Loucy (cell line): ENCODE measurements at regions not wholly inside any gene's neighbourhood (a gene's known extent, or its start where the extent isn't known, plus 50 kb on each side); places are given as distances from the start of the nearest gene placed in this dataset.

Experiments used
- H2AFZ ChIP-seq: fragments of 200-600 bp; sonication (generic); 2 replicates; pipeline ENCODE4 v1.6.0; 2016; ENCODE audit warnings: antibody characterized with exemption, mild to moderate bottlenecking, low read length, moderate library complexity
- H3F3A ChIP-seq: fragments of 200-600 bp; 2 replicates; pipeline ENCODE4 v1.6.0; 2016; ENCODE audit warnings: antibody characterized with exemption, low read depth, mild to moderate bottlenecking
- H3K27me3 ChIP-seq: fragments of 200-600 bp; sonication (generic); 2 replicates; pipeline ENCODE4 v1.6.1; 2014; ENCODE audit warnings: low read length, mild to moderate bottlenecking; ENCODE audit not compliant: insufficient read depth, poor library complexity, severe bottlenecking
- H3K36me3 ChIP-seq: fragments of 200-600 bp; sonication (generic); 2 replicates; pipeline ENCODE4 v1.6.1; 2016; ENCODE audit warnings: low read length; ENCODE audit not compliant: insufficient read depth
- H3K4me1 ChIP-seq: fragments of 200-600 bp; sonication (generic); 2 replicates; pipeline ENCODE4 v1.5.1; 2014; ENCODE audit warnings: low read length, mild to moderate bottlenecking; ENCODE audit not compliant: insufficient read depth, poor library complexity, severe bottlenecking
- H3K4me2 ChIP-seq: fragments of 200-600 bp; sonication (generic); 2 replicates; pipeline ENCODE4 v1.6.0; 2014; ENCODE audit warnings: antibody characterized with exemption, low read length, low read depth, mild to moderate bottlenecking; ENCODE audit not compliant: poor library complexity, severe bottlenecking
- H3K4me3 ChIP-seq: fragments of 200-600 bp; sonication (generic); 2 replicates; pipeline ENCODE4 v1.5.1; 2014; ENCODE audit warnings: low read length, mild to moderate bottlenecking, mixed read lengths; ENCODE audit not compliant: poor library complexity, severe bottlenecking
- H3K79me2 ChIP-seq: fragments of 200-600 bp; sonication (generic); 2 replicates; pipeline ENCODE4 v1.6.1; 2014; ENCODE audit warnings: low read length; ENCODE audit not compliant: insufficient read depth
- H3K9ac ChIP-seq: fragments of 200-600 bp; sonication (generic); 2 replicates; pipeline ENCODE4 v1.6.0; 2014; ENCODE audit warnings: mild to moderate bottlenecking, low read depth, low read length, moderate library complexity; ENCODE audit not compliant: poor library complexity, severe bottlenecking
- H3K9me2 ChIP-seq: fragments of 200-600 bp; sonication (generic); replicated peaks from 2 replicates; pipeline ENCODE4 v1.6.1; 2016; ENCODE audit warnings: low read depth, low read length, mixed read lengths
- H3K9me3 ChIP-seq: fragments of 200-600 bp; sonication (generic); 2 replicates; pipeline ENCODE4 v1.6.1; 2014; ENCODE audit warnings: mild to moderate bottlenecking, antibody characterized with exemption, low read length, low read depth; ENCODE audit not compliant: insufficient read depth
- H4K20me1 ChIP-seq: fragments of 200-600 bp; sonication (generic); 2 replicates; pipeline ENCODE4 v1.6.0; 2014; ENCODE audit warnings: antibody characterized with exemption, low read length, mild to moderate bottlenecking; ENCODE audit not compliant: insufficient read depth, poor library complexity, severe bottlenecking
- CTCF ChIP-seq: fragments of 200-600 bp; sonication (generic); conservative IDR thresholded peaks from 2 replicates; pipeline ENCODE4 v1.5.1; 2014; ENCODE audit warnings: mild to moderate bottlenecking, antibody characterized with exemption, low read length
- EZH2phosphoT487 ChIP-seq: fragments of 200-600 bp; IDR thresholded peaks from 2 replicates; pipeline ENCODE4 v1.6.1; 2018; ENCODE audit warnings: antibody characterized with exemption, mild to moderate bottlenecking, moderate library complexity, borderline replicate concordance

GRCh38 chr16:55968221-55968620 lies 93.0 kb upstream of the CES5A start:
- TF ChIP-seq CTCF, result no peak
- TF ChIP-seq EZH2phosphoT487, result no peak
- H3F3A ChIP-seq, result no peaks in the 10 kb centered on the region
- H2AFZ ChIP-seq, result no peak overlapping the region

DNA sequence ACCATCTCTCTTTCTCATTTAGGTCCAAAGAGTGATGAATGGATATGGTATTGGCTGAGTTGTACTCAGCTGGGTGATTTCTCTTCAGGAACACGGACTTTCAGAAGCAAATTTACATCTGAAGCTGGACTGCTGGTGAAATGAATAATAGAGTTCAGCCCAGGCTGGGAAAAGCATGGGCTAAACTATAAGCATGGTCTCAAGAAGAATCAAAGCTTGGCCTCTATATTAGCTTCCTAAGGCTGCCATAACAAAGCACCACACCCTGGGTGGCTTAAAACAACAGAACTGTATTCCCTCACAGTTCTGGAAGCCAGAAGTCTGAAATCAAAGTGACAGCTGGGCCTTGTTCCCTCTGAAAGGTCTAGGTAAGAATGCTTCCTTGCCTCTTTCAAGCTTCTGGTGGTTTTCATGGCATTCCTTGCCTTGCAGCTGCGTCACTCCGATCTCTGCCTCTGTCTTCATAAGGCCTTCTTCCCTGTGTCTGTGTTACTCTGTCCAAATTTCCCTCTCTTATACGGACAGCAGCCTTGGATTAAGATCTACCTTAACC lies 89.8 kb upstream of the CES5A start:
- Histone ChIP-seq H4K20me1 (no peaks in the 10 kb centered on the region), H3K9me2 (no peaks in the 10 kb centered on the region), H3K9me3 (no peaks in the 10 kb centered on the region), H3K4me1 (no peaks in the 10 kb centered on the region), H3K4me2 (no peak overlapping the region), H3K4me3 (no peak overlapping the region), H3F3A (no peaks in the 10 kb centered on the region), H3K27me3 (no peaks in the 10 kb centered on the region), H2AFZ (no peak overlapping the region), H3K9ac (no peak overlapping the region), H3K79me2 (no peaks in the 10 kb centered on the region), H3K36me3 (no peaks in the 10 kb centered on the region)
- TF ChIP-seq EZH2phosphoT487 (no peak), CTCF (no peak)

More at GRCh38 chr16:55968221-55968620, 93.0 kb upstream of the CES5A start:
- Histone ChIP-seq H3K9me3 (no peaks in the 10 kb centered on the region), H3K79me2 (no peaks in the 10 kb centered on the region), H3K9me2 (no peaks in the 10 kb centered on the region), H3K27me3 (no peaks in the 10 kb centered on the region), H3K4me2 (no peak overlapping the region), H3K4me3 (no peak overlapping the region), H3K4me1 (no peaks in the 10 kb centered on the region), H3K36me3 (no peaks in the 10 kb centered on the region), H4K20me1 (no peaks in the 10 kb centered on the region), H3K9ac (no peak overlapping the region)

- no peaks in the 10 kb centered on the region for H3K9me3 ChIP-seq
- no peak overlapping the region for H3K4me2 ChIP-seq
- TF ChIP-seq EZH2phosphoT487, result no peak
- no peak for TF ChIP-seq CTCF
- no peak overlapping the region for H3K4me3 ChIP-seq
- H3K9me2 ChIP-seq, result no peaks in the 10 kb centered on the region
- H3K9ac ChIP-seq, result no peak overlapping the region
- no peaks in the 10 kb centered on the region for H3K27me3 ChIP-seq
- no peaks in the 10 kb centered on the region for H3F3A ChIP-seq
- H2AFZ ChIP-seq, result no peak overlapping the region
- H3K36me3 ChIP-seq, result no peaks in the 10 kb centered on the region
- H4K20me1 ChIP-seq, result no peaks in the 10 kb centered on the region
- no peaks in the 10 kb centered on the region for H3K4me1 ChIP-seq
- no peaks in the 10 kb centered on the region for H3K79me2 ChIP-seq
These were observed 80.7 kb upstream of the CES5A start for GRCh38 chr16:55955845-55956244.
